Spleen (tissue), 7 donors: ENCODE measurements at regions not wholly inside any gene's neighbourhood (a gene's known extent, or its start where the extent isn't known, plus 50 kb on each side); places are given as distances from the start of the nearest gene placed in this dataset.

Experiments
- CTCF ChIP-seq, 11 experiments: fragments of 200-600 bp in 7 of 11; fragments of 450-650 bp in 4 of 11; sonication (generic) in 4 of 11; IDR thresholded peaks in 8 of 11; conservative IDR thresholded peaks in 3 of 11; 1 replicate in 7 of 11; 2 replicates in 4 of 11; pipeline versions ENCODE4 v1.4.0 to v1.8.0; 2016 to 2021; ENCODE audit warnings: antibody characterized with exemption in 11 of 11, inconsistent platforms in 4 of 11, mild to moderate bottlenecking in 1 of 11
- POLR2A ChIP-seq, 3 donors: fragments of 450-650 bp; IDR thresholded peaks; one replicate each; pipeline ENCODE4 v1.5.1; 2017; ENCODE audit warnings: antibody characterized with exemption in 3 of 3, mild to moderate bottlenecking in 1 of 3
- donor health status: DM: no; HTN: no; CAD: no; lungs with moderate emphysema.
- donor health status: DM: no; HTN: no; CAD: no.
- donor health status: DM: no; HTN: no; CAD: no.

- no peak for TF ChIP-seq POLR2A (IDR thresholded peaks at IDR 0.05)
- TF ChIP-seq CTCF (IDR thresholded peaks at IDR 0.05 in 8 of 11, conservative IDR thresholded peaks at IDR 0.05 in 3 of 11): no peak
Measured at GRCh38 chrX:45760187-45760742, 559.6 kb upstream of the DIPK2B start.
